ENCODE measurements at regions not wholly inside any gene's neighbourhood (a gene's known extent, or its start where the extent isn't known, plus 50 kb on each side); places are given as distances from the start of the nearest gene placed in this dataset.

GRCh38 chr13:107379407-107380155 is 811.6 kb upstream of the ARGLU1 start:
- no peak overlapping the region for H3K4me3 ChIP-seq (ENCODE audit: low read length, poor library complexity, severe bottlenecking)
- TF ChIP-seq CTCF (conservative IDR thresholded peaks at IDR 0.05; ENCODE audit: low read length): no peak
- TF ChIP-seq EZH2phosphoT487 (IDR thresholded peaks at IDR 0.05; ENCODE audit: borderline replicate concordance): no peak
- H4K20me1 ChIP-seq (ENCODE audit: insufficient read depth, low read length, poor library complexity, severe bottlenecking): no peaks in the 10 kb centered on the region
- no peak overlapping the region for H3K4me2 ChIP-seq (ENCODE audit: low read depth, low read length, poor library complexity, severe bottlenecking)
- H2AFZ ChIP-seq (ENCODE audit: low read length): no peak overlapping the region
- H3K9me3 ChIP-seq (ENCODE audit: insufficient read depth, low read depth, low read length): no peaks in the 10 kb centered on the region
- no peaks in the 10 kb centered on the region for H3K4me1 ChIP-seq (ENCODE audit: insufficient read depth, low read length, poor library complexity, severe bottlenecking)
- no peaks in the 10 kb centered on the region for H3K9me2 ChIP-seq (replicated peaks; ENCODE audit: low read depth, low read length)
- H3F3A ChIP-seq (ENCODE audit: low read depth): no peaks in the 10 kb centered on the region
- no peaks in the 10 kb centered on the region for H3K79me2 ChIP-seq (ENCODE audit: insufficient read depth, low read length)
- no peaks in the 10 kb centered on the region for H3K27me3 ChIP-seq (ENCODE audit: insufficient read depth, low read length, poor library complexity, severe bottlenecking)
- H3K9ac ChIP-seq (ENCODE audit: low read depth, low read length, poor library complexity, severe bottlenecking): no peak overlapping the region
- H3K36me3 ChIP-seq (ENCODE audit: insufficient read depth, low read length): no peaks in the 10 kb centered on the region

DNA sequence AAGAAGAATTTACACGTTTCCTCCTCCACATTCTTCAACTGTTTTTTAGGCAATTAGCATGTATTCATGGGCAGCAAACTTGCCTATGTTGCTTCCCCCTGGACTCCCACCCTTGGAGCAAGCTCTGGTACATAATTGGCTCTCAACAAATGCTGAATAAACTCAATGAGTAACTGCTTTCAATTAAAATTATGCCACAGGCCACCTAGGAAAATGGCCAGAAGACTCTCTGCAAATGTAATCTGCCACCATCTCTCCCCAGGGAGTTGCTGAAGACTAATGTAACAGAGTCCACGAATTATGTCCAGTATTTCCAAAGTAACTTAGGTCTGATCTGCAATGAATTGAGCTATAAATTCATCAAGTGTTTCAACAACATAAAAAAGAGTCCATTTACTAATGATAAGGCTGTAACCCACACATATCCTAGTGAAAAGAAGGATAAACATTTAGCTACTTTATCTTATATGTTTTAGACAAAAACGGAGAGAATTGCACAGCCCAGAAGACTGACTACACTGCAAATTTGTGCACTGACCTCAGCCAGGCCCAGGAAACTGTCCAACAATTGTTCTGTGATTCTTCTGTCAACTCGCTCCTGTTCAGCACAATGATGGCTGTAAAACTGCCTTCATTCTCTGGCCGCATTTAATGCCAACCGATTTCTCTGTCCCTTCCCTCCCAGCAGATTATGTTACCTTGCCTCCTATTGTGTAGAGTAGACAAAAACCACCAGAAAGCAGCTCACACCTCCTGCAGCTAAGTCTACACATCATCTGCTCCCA is 808.6 kb upstream of the ARGLU1 start:
- no peaks in the 10 kb centered on the region for H3K27me3 ChIP-seq (ENCODE audit: insufficient read depth, low read length, poor library complexity, severe bottlenecking)
- no peaks in the 10 kb centered on the region for H3K4me1 ChIP-seq (ENCODE audit: insufficient read depth, low read length, poor library complexity, severe bottlenecking)
- H3K4me3 ChIP-seq (ENCODE audit: low read length, poor library complexity, severe bottlenecking): no peak overlapping the region
- H3K9me2 ChIP-seq (replicated peaks; ENCODE audit: low read depth, low read length): 0 out of 2 replicates have a peak, but pooled peaks cover 3% of the 10 kb centered on the region
- no peaks in the 10 kb centered on the region for H3K79me2 ChIP-seq (ENCODE audit: insufficient read depth, low read length)
- no peaks in the 10 kb centered on the region for H4K20me1 ChIP-seq (ENCODE audit: insufficient read depth, low read length, poor library complexity, severe bottlenecking)
- no peak for TF ChIP-seq EZH2phosphoT487 (IDR thresholded peaks at IDR 0.05; ENCODE audit: borderline replicate concordance)
- TF ChIP-seq CTCF (conservative IDR thresholded peaks at IDR 0.05; ENCODE audit: low read length): no peak
- no peaks in the 10 kb centered on the region for H3K9me3 ChIP-seq (ENCODE audit: insufficient read depth, low read depth, low read length)
- H3K36me3 ChIP-seq (ENCODE audit: insufficient read depth, low read length): no peaks in the 10 kb centered on the region
- H3K9ac ChIP-seq (ENCODE audit: low read depth, low read length, poor library complexity, severe bottlenecking): no peak overlapping the region
- H2AFZ ChIP-seq (ENCODE audit: low read length): no peak overlapping the region
- H3K4me2 ChIP-seq (ENCODE audit: low read depth, low read length, poor library complexity, severe bottlenecking): no peak overlapping the region
- no peaks in the 10 kb centered on the region for H3F3A ChIP-seq (ENCODE audit: low read depth)

DNA sequence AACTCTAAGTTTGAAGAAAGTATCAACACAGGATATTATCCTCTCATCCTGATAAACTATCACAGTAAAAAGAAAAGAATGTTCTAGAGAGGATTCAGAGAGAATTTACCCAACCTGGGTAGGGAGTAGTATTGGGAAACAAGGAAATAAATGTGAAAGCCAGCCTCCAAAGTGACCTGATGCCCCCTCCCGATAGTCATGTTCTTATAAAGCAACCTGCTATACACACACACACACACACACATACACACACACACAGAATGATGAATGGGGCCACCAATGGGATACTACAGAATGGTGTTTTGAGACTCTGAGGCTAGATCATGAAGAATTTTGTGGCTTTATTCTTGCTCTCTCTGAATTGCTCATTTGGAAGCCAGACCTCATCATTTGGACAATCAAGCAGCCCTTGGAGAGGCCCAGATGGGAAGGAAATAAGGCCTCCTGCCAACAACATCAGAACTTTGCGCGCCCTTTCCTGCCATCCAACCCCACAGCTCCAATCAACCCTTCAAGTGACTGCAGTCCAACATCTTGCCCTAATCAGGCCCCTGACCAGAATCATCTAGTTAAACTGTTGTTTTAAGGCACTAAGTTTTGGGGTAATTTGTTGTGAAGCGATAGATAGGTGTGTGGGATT is 807.9 kb upstream of the ARGLU1 start:
- Histone ChIP-seq H3K4me3 (ENCODE audit: low read length, poor library complexity, severe bottlenecking) (no peak overlapping the region), H3K4me1 (ENCODE audit: insufficient read depth, low read length, poor library complexity, severe bottlenecking) (no peaks in the 10 kb centered on the region), H3K9me3 (ENCODE audit: insufficient read depth, low read depth, low read length) (no peaks in the 10 kb centered on the region), H2AFZ (ENCODE audit: low read length) (no peak overlapping the region), H4K20me1 (ENCODE audit: insufficient read depth, low read length, poor library complexity, severe bottlenecking) (no peaks in the 10 kb centered on the region), H3K4me2 (ENCODE audit: low read depth, low read length, poor library complexity, severe bottlenecking) (no peak overlapping the region), H3K27me3 (ENCODE audit: insufficient read depth, low read length, poor library complexity, severe bottlenecking) (no peaks in the 10 kb centered on the region), H3K79me2 (ENCODE audit: insufficient read depth, low read length) (no peaks in the 10 kb centered on the region), H3K9ac (ENCODE audit: low read depth, low read length, poor library complexity, severe bottlenecking) (no peak overlapping the region), H3F3A (ENCODE audit: low read depth) (no peaks in the 10 kb centered on the region), H3K36me3 (ENCODE audit: insufficient read depth, low read length) (no peaks in the 10 kb centered on the region), H3K9me2 (replicated peaks; ENCODE audit: low read depth, low read length) (0 out of 2 replicates have a peak, but pooled peaks cover 3% of the 10 kb centered on the region)
- TF ChIP-seq CTCF (conservative IDR thresholded peaks at IDR 0.05; ENCODE audit: low read length) (no peak), EZH2phosphoT487 (IDR thresholded peaks at IDR 0.05; ENCODE audit: borderline replicate concordance) (no peak)
